PC-9 (cell line): ENCODE measurements at regions not wholly inside any gene's neighbourhood (a gene's known extent, or its start where the extent isn't known, plus 50 kb on each side); places are given as distances from the start of the nearest gene placed in this dataset.
A peak's percentile ranks its signal among the peaks of the same experiment; 100 is the strongest.

Experiments
- BruUV-seq: library from RNA; stranded (reverse); fragments of 400-500 nt; replicated peaks from 2 replicates; lab custom pipeline; 2021; lab: Mats Ljungman, UMichigan
- CTCF ChIA-PET: fragments of 300-600 bp; sonication (Branson Sonifier 250); formaldehyde crosslinking; loops from one replicate; lab custom pipeline; 2022; ENCODE audit warnings: antibody characterized with exemption; lab: Charles Lee
- POLR2A ChIA-PET: fragments of 300-600 bp; sonication (Branson Sonifier 250); formaldehyde crosslinking; loops from one replicate; lab custom pipeline; 2022; ENCODE audit warnings: antibody characterized with exemption; ENCODE audit not compliant: unreplicated experiment; lab: Charles Lee
- DNase-seq, 2 experiments: peaks; one replicate each; pipeline versions ENCODE4 v3.0.0 to v3.0.0-alpha.2; 2015 to 2022; ENCODE audit warnings: mixed read lengths in 1 of 2
- H2AFZ ChIP-seq: fragments of 200-600 bp; sonication (generic); 2 replicates; pipeline ENCODE4 v1.8.1; 2017; ENCODE audit warnings: antibody characterized with exemption
- H3F3A ChIP-seq: fragments of 200-600 bp; sonication (generic); 2 replicates; pipeline ENCODE4 v1.8.1; 2017; ENCODE audit warnings: antibody characterized with exemption, mild to moderate bottlenecking, low read depth; ENCODE audit not compliant: insufficient read depth
- H3K27ac ChIP-seq: fragments of 200-600 bp; sonication (generic); 2 replicates; pipeline ENCODE4 v1.6.1; 2016; ENCODE audit warnings: mixed run types
- H3K27me3 ChIP-seq: fragments of 200-600 bp; sonication (generic); 2 replicates; pipeline ENCODE4 v1.6.1; 2016; ENCODE audit warnings: low read depth, mixed run types; ENCODE audit not compliant: insufficient read depth
- H3K36me3 ChIP-seq: fragments of 200-600 bp; sonication (generic); 2 replicates; pipeline ENCODE4 v1.6.1; 2016; ENCODE audit warnings: low read depth, mixed run types
- H3K4me1 ChIP-seq: fragments of 200-600 bp; sonication (generic); replicated peaks from 2 replicates; pipeline ENCODE4 v1.6.1; 2016; ENCODE audit warnings: mixed run types; ENCODE audit not compliant: insufficient read depth
- H3K4me2 ChIP-seq: fragments of 200-600 bp; sonication (generic); 2 replicates; pipeline ENCODE4 v1.6.1; 2017; ENCODE audit warnings: mixed run types
- H3K4me3 ChIP-seq: fragments of 200-600 bp; sonication (generic); 2 replicates; pipeline ENCODE4 v1.6.1; 2016; ENCODE audit warnings: mixed run types
- H3K79me2 ChIP-seq: fragments of 200-600 bp; sonication (generic); 2 replicates; pipeline ENCODE4 v1.6.1; 2017; ENCODE audit warnings: low read depth, mixed run types
- H3K9me2 ChIP-seq: fragments of 200-600 bp; sonication (generic); 2 replicates; pipeline ENCODE4 v1.8.1; 2017; ENCODE audit warnings: mild to moderate bottlenecking; ENCODE audit not compliant: insufficient read depth
- H3K9me3 ChIP-seq: fragments of 200-600 bp; sonication (generic); 2 replicates; pipeline ENCODE4 v1.8.1; 2016; ENCODE audit warnings: low read depth; ENCODE audit not compliant: insufficient read depth
- H4K20me1 ChIP-seq: fragments of 200-600 bp; sonication (generic); 2 replicates; pipeline ENCODE4 v1.8.1; 2017; ENCODE audit not compliant: insufficient read depth
- CTCF ChIP-seq: fragments of 200-600 bp; sonication (generic); conservative IDR thresholded peaks from 2 replicates; pipeline ENCODE4 v1.6.1; 2017; ENCODE audit warnings: mixed run types, antibody characterized with exemption, mild to moderate bottlenecking, moderate library complexity
- EZH2 ChIP-seq: fragments of 200-600 bp; sonication (generic); IDR thresholded peaks from 2 replicates; pipeline ENCODE4 v1.8.0; 2017; ENCODE audit warnings: antibody characterized with exemption, low read depth
- intact Hi-C: fragments of 100-400 bp; cut with micrococcal nuclease; formaldehyde crosslinking; loops from one replicate; pipeline ENCODE4 v1.10.0; 2022; ENCODE audit not compliant: unreplicated experiment

GRCh38 chr5:104702212-104702611 lies 1139.6 kb upstream of the NUDT12 start:
- CTCF ChIA-PET, result no interaction called here
- H3K4me1 ChIP-seq, result no peaks in the 10 kb centered on the region
- H3K27ac ChIP-seq, result no peak overlapping the region
- H2AFZ ChIP-seq, result no peak overlapping the region
- no peaks in the 10 kb centered on the region for H3K79me2 ChIP-seq
- DNase-seq, result peak in 1 of 2 experiments; percentile 38
- TF ChIP-seq CTCF (no peak), EZH2 (no peak)
- POLR2A ChIA-PET, result no interaction called here
- H4K20me1 ChIP-seq, result no peaks in the 10 kb centered on the region
- no peak overlapping the region for H3K4me3 ChIP-seq
- no TSS peak for BruUV-seq
- intact Hi-C loops, result no loop called here
- H3K9me3 ChIP-seq, result peaks cover 6% of the 10 kb centered on the region
- H3K27me3 ChIP-seq, result no peaks in the 10 kb centered on the region
- no peaks in the 10 kb centered on the region for H3F3A ChIP-seq
- H3K9me2 ChIP-seq, result no peaks in the 10 kb centered on the region; the same call in 1 of the 2 replicates
- no peaks in the 10 kb centered on the region for H3K36me3 ChIP-seq
- H3K4me2 ChIP-seq, result no peak overlapping the region

GRCh38 chr5:104699438-104699837 lies 1136.8 kb upstream of the NUDT12 start:
- H2AFZ ChIP-seq, result no peak overlapping the region
- H3K9me3 ChIP-seq, result peaks cover 6% of the 10 kb centered on the region
- H3K36me3 ChIP-seq, result no peaks in the 10 kb centered on the region
- ChIA-PET POLR2A (no interaction called here), CTCF (no interaction called here)
- no peak overlapping the region for H3K4me3 ChIP-seq
- no peaks in the 10 kb centered on the region for H3K4me1 ChIP-seq
- H3K9me2 ChIP-seq, result no peaks in the 10 kb centered on the region
- DNase-seq, result no peak
- H4K20me1 ChIP-seq, result no peaks in the 10 kb centered on the region
- H3K27ac ChIP-seq, result no peak overlapping the region
- intact Hi-C loops, result no loop called here
- no peaks in the 10 kb centered on the region for H3K79me2 ChIP-seq
- no peaks in the 10 kb centered on the region for H3K27me3 ChIP-seq
- no peak overlapping the region for H3K4me2 ChIP-seq
- no peak for TF ChIP-seq CTCF
- no peak for TF ChIP-seq EZH2
- H3F3A ChIP-seq, result no peaks in the 10 kb centered on the region
- BruUV-seq, result no TSS peak

- DNase-seq, result no peak
- H3K4me1 ChIP-seq, result no peaks in the 10 kb centered on the region
- intact Hi-C loops, result no loop called here
- no peaks in the 10 kb centered on the region for H3K27me3 ChIP-seq
- H3K79me2 ChIP-seq, result no peaks in the 10 kb centered on the region
- ChIA-PET POLR2A (no interaction called here), CTCF (no interaction called here)
- H3K4me2 ChIP-seq, result no peak overlapping the region
- no TSS peak for BruUV-seq
- no peak overlapping the region for H3K4me3 ChIP-seq
- H3K27ac ChIP-seq, result no peak overlapping the region
- no peaks in the 10 kb centered on the region for H3K36me3 ChIP-seq
- no peaks in the 10 kb centered on the region for H4K20me1 ChIP-seq
- no peak overlapping the region for H2AFZ ChIP-seq
- peaks cover 6% of the 10 kb centered on the region; the same call in 1 of the 2 replicates for H3K9me3 ChIP-seq
- no peak for TF ChIP-seq CTCF
- no peak for TF ChIP-seq EZH2
- no peaks in the 10 kb centered on the region for H3F3A ChIP-seq
- no peaks in the 10 kb centered on the region for H3K9me2 ChIP-seq
Measured at GRCh38 chr5:104661256-104661655, 1098.7 kb upstream of the NUDT12 start.
